ENCODE measurements at regions not wholly inside any gene's neighbourhood (a gene's known extent, or its start where the extent isn't known, plus 50 kb on each side); places are given as distances from the start of the nearest gene placed in this dataset.

DNA sequence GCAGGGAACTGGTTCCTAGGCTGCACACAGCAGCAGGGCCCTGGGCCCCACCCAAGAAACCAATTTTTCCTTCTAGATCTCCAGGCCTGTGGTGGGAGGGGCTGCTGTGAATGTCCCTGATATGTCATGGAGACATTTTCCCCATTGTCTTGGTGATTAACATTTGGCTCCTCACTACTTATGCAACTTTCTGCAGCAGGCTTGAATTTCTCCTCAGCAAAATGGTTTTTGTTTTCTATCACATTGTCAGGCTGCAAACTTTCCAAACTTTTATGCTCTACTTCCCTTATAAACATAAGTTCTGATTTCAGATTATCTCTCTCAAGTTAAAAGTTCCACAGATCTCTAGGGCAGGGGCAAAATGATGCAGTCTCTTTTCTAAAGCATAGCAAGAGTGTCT is 310.2 kb upstream of the PCDH20 start:
- no peak for DNase-seq (ENCODE audit: low read depth, low spot score)

GRCh38 chr13:61722119-61722518 is 306.5 kb upstream of the PCDH20 start:
- no peak for DNase-seq (ENCODE audit: low read depth, low spot score)

DNA sequence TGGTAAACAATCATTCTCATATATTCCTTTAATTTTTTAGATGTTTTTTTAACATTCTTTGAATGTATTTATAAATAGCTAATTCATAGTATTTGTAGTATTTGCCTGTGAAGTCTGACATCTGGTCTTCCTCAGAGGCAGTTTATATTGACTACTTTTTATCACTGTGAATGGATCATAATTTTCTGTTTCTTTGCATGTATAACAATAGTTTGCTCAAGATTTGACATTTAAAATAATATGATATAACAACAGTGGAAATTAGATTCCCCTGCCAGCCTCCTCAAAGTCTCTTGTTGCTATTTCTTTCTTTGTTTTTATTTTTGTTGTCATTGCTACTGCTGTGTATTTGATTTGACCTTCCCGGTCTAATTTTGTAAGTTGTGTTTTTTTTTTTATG is 297.0 kb upstream of the PCDH20 start:
- no peak for DNase-seq (ENCODE audit: low read depth, low spot score)

DNA sequence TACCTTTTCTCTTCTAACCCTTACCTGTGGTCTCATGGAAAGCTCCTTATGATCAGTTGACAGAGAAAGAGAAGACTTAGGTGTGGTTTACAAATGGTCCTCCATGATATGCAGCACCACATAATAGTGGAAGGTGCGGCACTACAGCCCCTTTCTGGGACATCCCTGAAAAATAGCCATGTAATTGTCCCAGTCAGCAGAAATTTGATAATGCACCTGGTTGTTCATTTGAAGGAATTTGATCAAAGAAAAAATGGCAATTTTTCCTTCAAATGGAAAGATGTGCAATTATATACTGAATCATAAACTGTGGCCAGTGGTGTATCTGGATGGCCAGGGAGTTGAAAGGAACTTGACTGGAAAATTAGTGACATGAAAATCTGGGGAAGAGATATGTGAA is 293.6 kb upstream of the PCDH20 start:
- DNase-seq (ENCODE audit: low read depth, low spot score): no peak

DNA sequence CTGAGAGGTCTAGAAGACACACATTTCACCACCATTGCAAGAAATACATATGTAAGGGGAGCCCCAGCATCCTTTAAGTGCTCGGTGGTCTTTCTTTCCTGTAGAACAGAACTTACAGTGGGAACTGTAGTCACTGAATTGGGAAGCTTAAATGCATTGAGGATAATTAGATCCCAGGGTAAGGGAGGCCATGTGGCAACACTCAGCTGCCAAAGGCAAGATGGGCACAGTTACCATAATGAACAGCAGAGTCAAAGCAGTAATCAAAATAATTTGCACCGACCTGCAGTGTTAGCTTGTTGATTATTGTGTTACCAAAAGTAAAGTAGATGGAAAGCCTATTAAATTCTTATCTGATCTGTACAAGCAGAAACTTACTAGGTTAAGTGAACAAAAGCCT is 291.2 kb upstream of the PCDH20 start:
- DNase-seq (ENCODE audit: low read depth, low spot score): no peak

DNA sequence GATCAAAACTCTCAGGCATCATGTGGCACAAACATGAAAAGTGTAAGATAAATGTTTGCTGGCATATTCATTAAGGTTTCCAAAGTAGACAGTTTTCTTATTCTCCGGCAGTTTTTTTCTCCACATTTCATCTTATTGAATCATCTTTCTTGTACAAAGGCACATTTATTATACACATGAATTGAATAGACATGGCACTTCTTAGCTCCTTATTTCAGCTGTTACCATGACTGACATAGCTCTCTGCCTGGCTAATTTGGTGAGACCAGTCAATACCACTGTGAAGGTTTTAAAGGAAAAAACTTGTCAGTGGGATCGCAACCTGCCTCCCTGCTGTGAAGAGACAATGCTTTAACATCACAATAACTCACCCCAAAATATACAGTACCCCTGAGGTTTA is 285.0 kb upstream of the PCDH20 start:
- DNase-seq (ENCODE audit: low read depth, low spot score): no peak

DNA sequence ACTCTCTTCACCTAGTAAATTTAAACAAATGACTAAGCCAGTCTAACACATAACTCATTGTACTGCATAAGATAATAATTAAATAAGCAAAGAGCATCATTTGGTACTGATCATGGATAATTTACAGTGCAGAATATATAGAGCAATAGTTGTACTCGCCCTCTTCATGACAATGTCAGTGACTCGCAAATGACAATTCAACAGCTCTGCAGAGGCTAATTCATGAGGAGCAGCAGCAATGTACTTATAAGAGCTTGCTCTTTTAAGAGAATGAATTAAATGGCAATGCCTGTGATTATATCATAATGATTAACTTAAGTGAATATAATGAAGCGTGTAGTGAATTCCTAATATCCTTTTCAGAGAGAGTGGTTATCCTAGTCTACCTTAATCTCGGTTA is 284.5 kb upstream of the PCDH20 start:
- DNase-seq (ENCODE audit: low read depth, low spot score): no peak

GRCh38 chr13:61696676-61697075 is 281.0 kb upstream of the PCDH20 start:
- DNase-seq (ENCODE audit: low read depth, low spot score): no peak

GRCh38 chr13:61695147-61695546 is 279.5 kb upstream of the PCDH20 start:
- DNase-seq (ENCODE audit: low read depth, low spot score): no peak

- DNase-seq (ENCODE audit: low read depth, low spot score): no peak
These were observed 277.0 kb upstream of the PCDH20 start for GRCh38 chr13:61692691-61693090.

GRCh38 chr13:61685682-61686012 is 270.0 kb upstream of the PCDH20 start:
- DNase-seq (ENCODE audit: low read depth, low spot score): no peak

DNA sequence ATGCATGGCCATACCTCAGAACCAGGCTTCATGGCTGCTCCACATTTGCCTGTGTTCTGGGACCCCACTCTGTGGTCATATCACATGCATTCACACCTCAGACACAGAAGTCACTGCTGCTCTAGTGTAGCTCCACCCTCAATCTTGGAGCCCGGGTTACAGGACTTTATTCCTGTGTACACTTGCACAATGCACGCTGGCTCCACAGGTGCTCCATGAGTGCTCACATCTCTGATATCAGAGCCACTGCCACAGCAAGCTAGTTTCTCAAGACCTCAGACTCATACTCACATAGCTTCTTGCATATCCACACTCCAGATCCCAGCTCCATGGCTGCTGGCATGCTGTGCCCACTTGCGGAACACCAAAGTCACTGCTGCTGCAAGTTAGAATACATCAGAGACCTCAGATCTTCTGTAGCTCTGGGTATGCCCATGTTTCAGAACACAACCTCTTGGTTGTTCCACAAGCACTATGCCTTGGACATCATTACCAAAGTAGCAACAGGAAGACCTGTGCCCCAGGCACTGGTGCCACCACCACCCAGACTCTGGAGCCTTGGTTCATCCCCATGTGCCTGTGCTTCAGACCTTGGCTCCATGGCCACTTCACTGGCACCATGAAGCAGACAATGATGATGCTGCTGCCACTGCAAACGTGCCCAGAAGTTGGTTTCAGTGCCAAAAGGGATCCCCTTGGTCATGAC is 269.5 kb upstream of the PCDH20 start:
- DNase-seq (ENCODE audit: low read depth, low spot score): no peak

DNA sequence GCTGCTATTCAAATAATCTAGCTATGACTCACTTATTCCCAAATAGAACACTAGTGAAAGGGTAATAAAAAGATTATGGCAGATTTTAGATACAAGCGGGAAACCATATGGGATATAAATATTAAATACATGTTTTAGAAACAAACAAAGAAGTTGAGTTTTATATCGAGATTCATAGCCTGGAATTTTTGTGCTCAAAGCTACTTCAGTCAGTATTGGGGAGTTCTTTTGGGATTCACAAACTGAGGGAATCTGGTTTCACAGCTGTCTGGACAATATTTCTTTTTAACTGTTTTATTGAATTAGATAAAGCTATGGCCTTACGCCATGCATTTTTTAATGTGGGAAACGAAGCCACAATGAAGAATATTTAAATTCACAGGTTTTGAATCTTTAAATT is 257.1 kb upstream of the PCDH20 start:
- no peak for DNase-seq (ENCODE audit: low read depth, low spot score)

GRCh38 chr13:61670384-61671161 is 254.9 kb upstream of the PCDH20 start:
- no peak for DNase-seq (ENCODE audit: low read depth, low spot score)

- no peak for DNase-seq (ENCODE audit: low read depth, low spot score)
These were observed 249.4 kb upstream of the PCDH20 start for GRCh38 chr13:61664801-61665705.

GRCh38 chr13:61654481-61654880 is 238.8 kb upstream of the PCDH20 start:
- no peak for DNase-seq (ENCODE audit: low read depth, low spot score)

DNA sequence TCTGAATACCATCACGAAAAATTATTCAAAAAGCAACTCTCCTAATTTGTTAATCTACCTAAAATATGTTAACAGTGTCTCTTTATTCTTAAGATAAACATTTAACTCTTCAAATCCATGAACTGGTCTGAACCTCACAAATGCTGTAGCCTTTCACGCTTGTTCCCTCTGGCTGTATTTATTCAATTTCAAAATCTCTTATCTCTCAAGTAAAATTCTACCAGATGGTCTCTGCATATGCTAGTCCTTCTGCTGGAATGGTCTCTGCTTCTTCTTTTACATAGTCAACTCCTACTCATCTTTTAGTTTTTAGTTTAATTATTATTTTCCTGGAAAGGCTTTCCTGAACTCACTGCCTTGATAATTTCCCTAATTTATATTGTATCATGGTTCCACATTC is 232.9 kb upstream of the PCDH20 start:
- DNase-seq (ENCODE audit: low read depth, low spot score): no peak

- DNase-seq (ENCODE audit: low read depth, low spot score): no peak
These were observed 196.5 kb upstream of the PCDH20 start for GRCh38 chr13:61612192-61612591.

- DNase-seq (ENCODE audit: low read depth, low spot score): no peak
These were observed 192.5 kb upstream of the PCDH20 start for GRCh38 chr13:61608138-61608537.

DNA sequence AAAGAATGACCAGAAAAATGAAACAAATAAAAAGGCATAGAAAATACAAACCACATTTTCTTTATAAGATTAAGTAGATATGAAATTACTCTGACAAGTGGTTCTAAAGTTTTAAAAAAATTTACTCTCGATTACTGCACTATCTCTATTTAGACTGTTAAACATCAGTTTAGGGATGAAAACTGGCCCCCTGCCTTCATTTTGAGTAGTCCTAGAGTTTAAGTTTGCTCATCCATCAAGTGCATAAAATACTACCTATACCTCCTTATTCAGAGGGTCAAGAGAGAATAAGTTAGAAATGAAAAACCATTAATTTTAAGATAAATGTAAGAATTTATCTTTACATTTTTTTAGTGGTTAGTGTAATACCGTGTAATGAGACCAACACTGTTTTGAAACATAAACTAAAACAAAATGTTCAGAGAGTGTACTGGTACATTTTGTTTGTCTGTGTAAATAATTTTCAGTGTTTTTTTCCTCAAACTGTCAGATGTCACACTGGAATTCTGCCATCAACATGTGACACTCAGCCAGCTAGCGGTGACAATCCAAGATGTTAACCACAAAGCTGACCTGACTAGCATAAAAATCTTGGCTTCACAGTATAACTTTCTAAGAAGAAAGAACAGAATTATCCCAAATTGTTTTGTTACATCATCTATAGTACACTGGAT is 184.8 kb upstream of the PCDH20 start:
- DNase-seq (ENCODE audit: low read depth, low spot score): no peak

- DNase-seq (ENCODE audit: low read depth, low spot score): no peak
These were observed 176.8 kb upstream of the PCDH20 start for GRCh38 chr13:61592489-61592888.

- DNase-seq (ENCODE audit: low read depth, low spot score): no peak
These were observed 160.3 kb upstream of the PCDH20 start for GRCh38 chr13:61575973-61576372.

Measured in brain pericyte (primary cell).